Sigmoid colon (tissue), 4 donors: ENCODE measurements at regions not wholly inside any gene's neighbourhood (a gene's known extent, or its start where the extent isn't known, plus 50 kb on each side); places are given as distances from the start of the nearest gene placed in this dataset.

Experiments
- POLR2A ChIP-seq, 2 donors: fragments of 450-650 bp; IDR thresholded peaks; one replicate each; pipeline ENCODE4 v1.6.1; 2016; ENCODE audit warnings: antibody characterized with exemption in 2 of 2, mild to moderate bottlenecking in 2 of 2, moderate library complexity in 2 of 2
- POLR2AphosphoS5 ChIP-seq, 4 donors: sonication (generic); formaldehyde crosslinking; IDR thresholded peaks; one replicate each; pipeline ENCODE4 v1.6.1; 2017; ENCODE audit warnings: antibody characterized with exemption in 4 of 4
- TF ChIP-seq, protein P1 (sequence below), 4 experiments: fragments of 450-650 bp in 3 of 4; fragments of 200-600 bp in 1 of 4; IDR thresholded peaks; one replicate each; pipeline ENCODE4 v1.5.1; 2016 to 2019; ENCODE audit warnings: antibody characterized with exemption in 4 of 4, mild to moderate bottlenecking in 3 of 4, moderate library complexity in 2 of 4

DNA sequence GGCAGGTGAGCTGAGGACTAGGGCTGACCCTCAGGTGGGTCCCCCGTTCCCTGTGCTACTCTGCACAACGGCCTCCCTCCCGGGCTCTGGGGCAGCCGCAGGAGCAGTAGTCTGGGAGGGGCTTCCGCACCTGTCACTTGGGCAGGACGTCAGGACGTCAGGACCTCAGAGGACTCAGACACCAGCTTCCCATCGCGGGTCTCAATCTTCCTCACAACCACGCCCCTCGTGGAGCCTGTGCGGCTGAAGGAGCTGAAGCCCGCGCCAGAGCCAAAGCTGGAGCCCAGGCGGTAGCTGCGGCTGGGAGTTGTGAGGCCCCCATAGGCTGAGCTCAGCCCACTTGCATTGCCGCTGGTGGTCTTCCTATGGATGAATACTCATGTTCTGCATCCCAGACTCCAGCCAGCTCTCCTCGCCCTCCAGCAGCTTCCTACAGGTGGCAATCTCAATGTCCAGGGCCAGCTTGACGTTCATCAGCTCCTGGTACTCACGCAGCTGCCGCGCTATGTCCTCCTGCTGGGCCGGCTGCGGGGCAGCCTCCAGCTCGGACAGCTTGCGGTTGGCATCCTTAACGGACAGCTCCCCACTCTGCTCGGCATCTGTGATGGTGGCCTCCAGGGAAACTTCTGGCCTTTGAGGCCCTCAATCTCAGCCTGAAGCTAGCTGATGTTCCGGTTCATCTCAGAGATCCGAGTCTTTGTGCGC lies 381.4 kb upstream of the RGMB start:
- no peak for TF ChIP-seq POLR2A (IDR thresholded peaks at IDR 0.05)
- TF ChIP-seq, protein P1, sequence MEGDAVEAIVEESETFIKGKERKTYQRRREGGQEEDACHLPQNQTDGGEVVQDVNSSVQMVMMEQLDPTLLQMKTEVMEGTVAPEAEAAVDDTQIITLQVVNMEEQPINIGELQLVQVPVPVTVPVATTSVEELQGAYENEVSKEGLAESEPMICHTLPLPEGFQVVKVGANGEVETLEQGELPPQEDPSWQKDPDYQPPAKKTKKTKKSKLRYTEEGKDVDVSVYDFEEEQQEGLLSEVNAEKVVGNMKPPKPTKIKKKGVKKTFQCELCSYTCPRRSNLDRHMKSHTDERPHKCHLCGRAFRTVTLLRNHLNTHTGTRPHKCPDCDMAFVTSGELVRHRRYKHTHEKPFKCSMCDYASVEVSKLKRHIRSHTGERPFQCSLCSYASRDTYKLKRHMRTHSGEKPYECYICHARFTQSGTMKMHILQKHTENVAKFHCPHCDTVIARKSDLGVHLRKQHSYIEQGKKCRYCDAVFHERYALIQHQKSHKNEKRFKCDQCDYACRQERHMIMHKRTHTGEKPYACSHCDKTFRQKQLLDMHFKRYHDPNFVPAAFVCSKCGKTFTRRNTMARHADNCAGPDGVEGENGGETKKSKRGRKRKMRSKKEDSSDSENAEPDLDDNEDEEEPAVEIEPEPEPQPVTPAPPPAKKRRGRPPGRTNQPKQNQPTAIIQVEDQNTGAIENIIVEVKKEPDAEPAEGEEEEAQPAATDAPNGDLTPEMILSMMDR (IDR thresholded peaks at IDR 0.05), result no peak
- TF ChIP-seq POLR2AphosphoS5 (IDR thresholded peaks at IDR 0.05), result no peak
